HepG2 (cell line): ENCODE measurements at regions not wholly inside any gene's neighbourhood (a gene's known extent, or its start where the extent isn't known, plus 50 kb on each side); places are given as distances from the start of the nearest gene placed in this dataset.

Experiments used
- ASH2L ChIP-seq: fragments of 300-600, 200-600 bp; sonication (generic); IDR thresholded peaks from 2 replicates; pipeline ENCODE4 v1.7.0; 2017; ENCODE audit warnings: low read depth, mild to moderate bottlenecking, moderate library complexity, mixed read lengths, low read length; ENCODE audit not compliant: insufficient read length
- BCL6 ChIP-seq: IDR thresholded peaks from 2 replicates; pipeline ENCODE4 v1.6.1; 2016; ENCODE audit warnings: missing genetic modification reagents, missing compliant biosample characterization
- CREM ChIP-seq, 2 experiments: sonication (generic) in 1 of 2; formaldehyde crosslinking in 1 of 2; IDR thresholded peaks; 2 replicates each; pipeline versions ENCODE4 v1.4.0 to v1.6.1; 2016 to 2020; ENCODE audit warnings: antibody characterized with exemption in 1 of 2, mild to moderate bottlenecking in 1 of 2, missing genetic modification reagents in 1 of 2
- HNRNPUL1 ChIP-seq: fragments of 200-400 bp; formaldehyde crosslinking; IDR thresholded peaks from 2 replicates; pipeline ENCODE4 v1.6.1; 2017; ENCODE audit warnings: low read depth, mild to moderate bottlenecking, low read length, moderate library complexity
- ZNF274 ChIP-seq: sonication (generic); formaldehyde crosslinking; IDR thresholded peaks from 2 replicates; pipeline ENCODE4 v1.5.1; 2020; ENCODE audit warnings: mild to moderate bottlenecking, missing genetic modification reagents
- TF ChIP-seq, protein P1 (sequence below): sonication (generic); formaldehyde crosslinking; IDR thresholded peaks from 2 replicates; pipeline ENCODE4 v1.5.0; 2020; ENCODE audit warnings: mild to moderate bottlenecking, missing genetic modification reagents, moderate library complexity
- TF ChIP-seq, protein P2 (sequence below): sonication (generic); formaldehyde crosslinking; IDR thresholded peaks from 2 replicates; pipeline ENCODE4 v1.4.0; 2020; ENCODE audit warnings: mild to moderate bottlenecking, missing genetic modification reagents

DNA sequence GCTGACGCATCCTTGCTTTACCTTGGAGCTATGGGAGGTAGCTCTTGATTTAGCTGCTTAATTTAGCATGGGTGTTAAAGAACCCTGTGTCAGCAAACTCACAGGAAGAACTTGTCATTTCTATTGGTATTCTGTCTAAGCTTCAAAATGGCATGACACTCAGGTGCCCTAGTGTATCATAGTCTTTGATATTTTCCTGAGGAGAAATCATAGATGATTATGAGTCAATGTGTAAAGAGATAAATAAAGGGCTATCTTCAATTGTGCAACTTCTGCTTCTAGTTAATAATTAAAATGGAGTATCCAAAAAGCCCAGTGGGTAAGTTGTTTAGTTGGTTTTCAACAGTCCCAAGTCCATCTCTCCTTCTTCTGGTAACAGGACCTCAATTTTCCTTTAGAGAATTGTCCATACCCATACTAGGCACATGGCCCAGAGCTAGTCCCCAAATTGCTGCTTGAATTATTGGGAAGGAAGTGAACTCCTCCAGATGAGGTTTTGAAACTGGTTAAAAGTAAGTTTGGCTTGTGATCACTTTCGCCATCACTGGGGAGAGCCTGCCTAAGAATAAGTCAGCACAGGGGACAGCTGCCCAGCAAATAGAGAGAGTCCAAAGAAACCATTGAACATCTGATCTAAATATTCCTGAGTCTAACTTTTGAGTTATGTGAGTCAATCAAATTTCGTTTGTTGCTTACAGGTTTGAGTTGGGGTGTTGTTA, 169.0 kb upstream of the PHYHIPL start:
- peak; percentile 65 for TF ChIP-seq BCL6 (CRISPR knock-in tag)
- TF ChIP-seq CREM (IDR thresholded peaks at IDR 0.05) = peak; percentile 80
- TF ChIP-seq CREM (CRISPR knock-in tag; IDR thresholded peaks at IDR 0.05) = no peak
- no peak for TF ChIP-seq ZNF274
- TF ChIP-seq, protein P1, sequence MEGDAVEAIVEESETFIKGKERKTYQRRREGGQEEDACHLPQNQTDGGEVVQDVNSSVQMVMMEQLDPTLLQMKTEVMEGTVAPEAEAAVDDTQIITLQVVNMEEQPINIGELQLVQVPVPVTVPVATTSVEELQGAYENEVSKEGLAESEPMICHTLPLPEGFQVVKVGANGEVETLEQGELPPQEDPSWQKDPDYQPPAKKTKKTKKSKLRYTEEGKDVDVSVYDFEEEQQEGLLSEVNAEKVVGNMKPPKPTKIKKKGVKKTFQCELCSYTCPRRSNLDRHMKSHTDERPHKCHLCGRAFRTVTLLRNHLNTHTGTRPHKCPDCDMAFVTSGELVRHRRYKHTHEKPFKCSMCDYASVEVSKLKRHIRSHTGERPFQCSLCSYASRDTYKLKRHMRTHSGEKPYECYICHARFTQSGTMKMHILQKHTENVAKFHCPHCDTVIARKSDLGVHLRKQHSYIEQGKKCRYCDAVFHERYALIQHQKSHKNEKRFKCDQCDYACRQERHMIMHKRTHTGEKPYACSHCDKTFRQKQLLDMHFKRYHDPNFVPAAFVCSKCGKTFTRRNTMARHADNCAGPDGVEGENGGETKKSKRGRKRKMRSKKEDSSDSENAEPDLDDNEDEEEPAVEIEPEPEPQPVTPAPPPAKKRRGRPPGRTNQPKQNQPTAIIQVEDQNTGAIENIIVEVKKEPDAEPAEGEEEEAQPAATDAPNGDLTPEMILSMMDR (CRISPR knock-in tag) = no peak
- TF ChIP-seq, protein P2, sequence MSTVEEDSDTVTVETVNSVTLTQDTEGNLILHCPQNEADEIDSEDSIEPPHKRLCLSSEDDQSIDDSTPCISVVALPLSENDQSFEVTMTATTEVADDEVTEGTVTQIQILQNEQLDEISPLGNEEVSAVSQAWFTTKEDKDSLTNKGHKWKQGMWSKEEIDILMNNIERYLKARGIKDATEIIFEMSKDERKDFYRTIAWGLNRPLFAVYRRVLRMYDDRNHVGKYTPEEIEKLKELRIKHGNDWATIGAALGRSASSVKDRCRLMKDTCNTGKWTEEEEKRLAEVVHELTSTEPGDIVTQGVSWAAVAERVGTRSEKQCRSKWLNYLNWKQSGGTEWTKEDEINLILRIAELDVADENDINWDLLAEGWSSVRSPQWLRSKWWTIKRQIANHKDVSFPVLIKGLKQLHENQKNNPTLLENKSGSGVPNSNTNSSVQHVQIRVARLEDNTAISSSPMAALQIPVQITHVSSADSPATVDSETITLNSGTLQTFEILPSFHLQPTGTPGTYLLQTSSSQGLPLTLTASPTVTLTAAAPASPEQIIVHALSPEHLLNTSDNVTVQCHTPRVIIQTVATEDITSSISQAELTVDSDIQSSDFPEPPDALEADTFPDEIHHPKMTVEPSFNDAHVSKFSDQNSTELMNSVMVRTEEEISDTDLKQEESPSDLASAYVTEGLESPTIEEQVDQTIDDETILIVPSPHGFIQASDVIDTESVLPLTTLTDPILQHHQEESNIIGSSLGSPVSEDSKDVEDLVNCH (CRISPR knock-in tag) = no peak
- TF ChIP-seq HNRNPUL1 = peak; percentile 97
- TF ChIP-seq ASH2L = peak; percentile 87
